Neural crest cell (in vitro differentiated cells): ENCODE measurements at regions not wholly inside any gene's neighbourhood (a gene's known extent, or its start where the extent isn't known, plus 50 kb on each side); places are given as distances from the start of the nearest gene placed in this dataset.

ENCODE experiments used
- DNase-seq: peaks from one replicate; pipeline ENCODE4 v3.0.0; 2021; ENCODE audit warnings: low read depth, mixed read lengths, low spot score
- H3K27ac Mint-ChIP-seq: one replicate; pipeline ENCODE4 v1.8.0; 2021; ENCODE audit warnings: mild to moderate bottlenecking, mixed read lengths; ENCODE audit not compliant: unreplicated experiment
- H3K27me3 Mint-ChIP-seq: 2 replicates; pipeline ENCODE4 v1.8.0; 2021; ENCODE audit warnings: low read depth, mild to moderate bottlenecking, mixed read lengths
- H3K36me3 Mint-ChIP-seq: 2 replicates; pipeline ENCODE4 v1.8.0; 2021; ENCODE audit warnings: low read depth, mild to moderate bottlenecking, mixed read lengths
- H3K4me1 Mint-ChIP-seq: 2 replicates; pipeline ENCODE4 v1.8.0; 2021; ENCODE audit warnings: mixed read lengths
- H3K4me3 Mint-ChIP-seq: one replicate; pipeline ENCODE4 v1.8.0; 2021; ENCODE audit warnings: mild to moderate bottlenecking, mixed read lengths
- H3K9me3 Mint-ChIP-seq: 2 replicates; pipeline ENCODE4 v1.8.0; 2021; ENCODE audit warnings: mixed read lengths
- TF ChIP-seq, protein P1 (sequence below): fragments of 200-600 bp; sonication (generic); conservative IDR thresholded peaks from 2 replicates; pipeline ENCODE4 v1.5.0; 2021; ENCODE audit warnings: antibody characterized with exemption, mild to moderate bottlenecking

- H3K27ac Mint-ChIP-seq, result no peak overlapping the region
- peaks cover 37% of the 10 kb centered on the region for H3K36me3 Mint-ChIP-seq
- DNase-seq, result no peak
- TF ChIP-seq, protein P1, sequence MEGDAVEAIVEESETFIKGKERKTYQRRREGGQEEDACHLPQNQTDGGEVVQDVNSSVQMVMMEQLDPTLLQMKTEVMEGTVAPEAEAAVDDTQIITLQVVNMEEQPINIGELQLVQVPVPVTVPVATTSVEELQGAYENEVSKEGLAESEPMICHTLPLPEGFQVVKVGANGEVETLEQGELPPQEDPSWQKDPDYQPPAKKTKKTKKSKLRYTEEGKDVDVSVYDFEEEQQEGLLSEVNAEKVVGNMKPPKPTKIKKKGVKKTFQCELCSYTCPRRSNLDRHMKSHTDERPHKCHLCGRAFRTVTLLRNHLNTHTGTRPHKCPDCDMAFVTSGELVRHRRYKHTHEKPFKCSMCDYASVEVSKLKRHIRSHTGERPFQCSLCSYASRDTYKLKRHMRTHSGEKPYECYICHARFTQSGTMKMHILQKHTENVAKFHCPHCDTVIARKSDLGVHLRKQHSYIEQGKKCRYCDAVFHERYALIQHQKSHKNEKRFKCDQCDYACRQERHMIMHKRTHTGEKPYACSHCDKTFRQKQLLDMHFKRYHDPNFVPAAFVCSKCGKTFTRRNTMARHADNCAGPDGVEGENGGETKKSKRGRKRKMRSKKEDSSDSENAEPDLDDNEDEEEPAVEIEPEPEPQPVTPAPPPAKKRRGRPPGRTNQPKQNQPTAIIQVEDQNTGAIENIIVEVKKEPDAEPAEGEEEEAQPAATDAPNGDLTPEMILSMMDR, result no peak
- peaks cover 15% of the 10 kb centered on the region for H3K9me3 Mint-ChIP-seq
- H3K27me3 Mint-ChIP-seq, result no peaks in the 10 kb centered on the region
- H3K4me3 Mint-ChIP-seq, result no peak overlapping the region
- H3K4me1 Mint-ChIP-seq, result no peaks in the 10 kb centered on the region
These were observed 107.7 kb upstream of the TMEM168 start for GRCh38 chr7:112897839-112898431.

- DNase-seq, result no peak
- Mint-ChIP-seq H3K4me3 (no peak overlapping the region), H3K27me3 (no peaks in the 10 kb centered on the region), H3K9me3 (peaks cover 9% of the 10 kb centered on the region), H3K4me1 (no peaks in the 10 kb centered on the region), H3K36me3 (peaks cover 38% of the 10 kb centered on the region), H3K27ac (no peak overlapping the region)
- TF ChIP-seq, protein P1, result no peak
These were observed 105.9 kb upstream of the TMEM168 start for GRCh38 chr7:112896026-112896601.

DNA sequence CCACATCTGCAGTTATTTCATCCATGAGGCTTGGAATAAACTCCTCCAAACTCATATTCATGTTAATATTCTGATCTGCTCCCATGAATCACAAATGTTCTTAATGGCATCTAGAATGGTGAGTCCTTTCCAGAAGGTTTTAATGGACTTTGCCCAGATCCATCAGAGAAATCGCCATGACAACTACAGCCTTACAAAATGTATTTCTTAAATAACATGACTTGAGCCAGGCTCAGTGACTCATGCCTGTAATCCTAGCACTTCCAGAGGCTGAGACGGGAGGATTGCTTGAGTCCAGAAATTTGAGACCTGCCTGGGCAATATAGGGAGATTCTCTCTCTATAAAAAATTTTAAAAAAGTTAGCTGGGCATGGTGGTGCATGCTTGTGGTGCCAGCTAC is 102.1 kb upstream of the TMEM168 start:
- peaks cover 22% of the 10 kb centered on the region for H3K36me3 Mint-ChIP-seq
- no peak overlapping the region for H3K4me3 Mint-ChIP-seq
- H3K9me3 Mint-ChIP-seq, result no peaks in the 10 kb centered on the region
- no peak for DNase-seq
- no peaks in the 10 kb centered on the region for H3K4me1 Mint-ChIP-seq
- TF ChIP-seq, protein P1, result no peak
- no peak overlapping the region for H3K27ac Mint-ChIP-seq
- H3K27me3 Mint-ChIP-seq, result no peaks in the 10 kb centered on the region

GRCh38 chr7:112891698-112892097 is 101.5 kb upstream of the TMEM168 start:
- H3K9me3 Mint-ChIP-seq, result no peaks in the 10 kb centered on the region
- no peaks in the 10 kb centered on the region for H3K27me3 Mint-ChIP-seq
- peaks cover 22% of the 10 kb centered on the region for H3K36me3 Mint-ChIP-seq
- H3K4me3 Mint-ChIP-seq, result no peak overlapping the region
- no peak for DNase-seq
- TF ChIP-seq, protein P1, result no peak
- no peak overlapping the region for H3K27ac Mint-ChIP-seq
- no peaks in the 10 kb centered on the region for H3K4me1 Mint-ChIP-seq

DNA sequence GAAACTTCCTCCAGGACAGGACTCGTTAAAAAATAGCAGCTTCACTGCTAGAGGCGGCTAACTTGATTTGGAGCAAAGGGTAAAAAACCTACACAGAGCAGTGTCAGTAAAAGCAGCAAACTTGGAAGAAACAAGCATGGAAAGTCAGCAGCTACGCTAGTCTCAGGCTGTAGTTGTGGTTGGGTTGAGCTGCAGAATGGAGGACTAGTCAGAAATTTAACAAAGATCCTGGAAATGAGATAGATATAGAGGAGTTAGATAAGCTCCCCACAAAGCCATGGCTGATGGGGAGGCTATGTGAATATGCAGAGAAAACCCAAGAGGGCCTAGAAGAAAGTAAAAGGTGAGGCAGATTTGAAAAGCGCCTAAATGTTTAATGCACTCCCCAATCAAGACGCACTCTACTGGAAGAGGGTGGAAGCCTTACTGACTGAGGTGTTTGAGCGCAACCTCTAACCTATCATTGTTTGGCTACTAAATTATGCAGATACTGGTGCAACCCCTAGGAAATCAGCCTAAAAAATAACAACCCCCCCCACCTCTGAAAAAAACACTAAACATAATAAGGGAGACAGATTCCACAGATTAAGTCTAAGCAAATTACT is 99.7 kb upstream of the TMEM168 start:
- H3K36me3 Mint-ChIP-seq, result peaks cover 32% of the 10 kb centered on the region
- peaks cover 5% of the 10 kb centered on the region for H3K9me3 Mint-ChIP-seq
- H3K27ac Mint-ChIP-seq, result no peak overlapping the region
- DNase-seq, result no peak
- H3K4me1 Mint-ChIP-seq, result no peaks in the 10 kb centered on the region
- TF ChIP-seq, protein P1, result no peak
- no peaks in the 10 kb centered on the region for H3K27me3 Mint-ChIP-seq
- no peak overlapping the region for H3K4me3 Mint-ChIP-seq
